HL-60 (cell line): ENCODE measurements at regions not wholly inside any gene's neighbourhood (a gene's known extent, or its start where the extent isn't known, plus 50 kb on each side); places are given as distances from the start of the nearest gene placed in this dataset.

Source experiments
- CTCF ChIP-seq: IDR thresholded peaks from one replicate; pipeline ENCODE4 v1.5.1; 2011; ENCODE audit warnings: low read length, control low read depth, inconsistent platforms; ENCODE audit not compliant: insufficient read depth
- GABPA ChIP-seq: IDR thresholded peaks from 2 replicates; pipeline ENCODE4 v1.6.1; 2012; ENCODE audit warnings: low read depth
- POLR2AphosphoS5 ChIP-seq: IDR thresholded peaks from 2 replicates; pipeline ENCODE4 v1.6.1; 2012; ENCODE audit warnings: low read depth
- REST ChIP-seq: IDR thresholded peaks from 2 replicates; pipeline ENCODE4 v1.6.1; 2012; ENCODE audit warnings: low read depth; ENCODE audit not compliant: insufficient replicate concordance

GRCh38 chr2:183935005-183935404, 663.3 kb upstream of the ZNF804A start:
- TF ChIP-seq CTCF, result no peak
- TF ChIP-seq POLR2AphosphoS5, result no peak
- no peak for TF ChIP-seq GABPA
- TF ChIP-seq REST, result no peak
